ENCODE measurements at regions not wholly inside any gene's neighbourhood (a gene's known extent, or its start where the extent isn't known, plus 50 kb on each side); places are given as distances from the start of the nearest gene placed in this dataset.
A peak's percentile ranks its signal among the peaks of the same experiment; 100 is the strongest.

GRCh38 chr2:146392631-146393030 lies 1452.2 kb upstream of the ACVR2A start (continued):
- TF ChIP-seq, protein P1, sequence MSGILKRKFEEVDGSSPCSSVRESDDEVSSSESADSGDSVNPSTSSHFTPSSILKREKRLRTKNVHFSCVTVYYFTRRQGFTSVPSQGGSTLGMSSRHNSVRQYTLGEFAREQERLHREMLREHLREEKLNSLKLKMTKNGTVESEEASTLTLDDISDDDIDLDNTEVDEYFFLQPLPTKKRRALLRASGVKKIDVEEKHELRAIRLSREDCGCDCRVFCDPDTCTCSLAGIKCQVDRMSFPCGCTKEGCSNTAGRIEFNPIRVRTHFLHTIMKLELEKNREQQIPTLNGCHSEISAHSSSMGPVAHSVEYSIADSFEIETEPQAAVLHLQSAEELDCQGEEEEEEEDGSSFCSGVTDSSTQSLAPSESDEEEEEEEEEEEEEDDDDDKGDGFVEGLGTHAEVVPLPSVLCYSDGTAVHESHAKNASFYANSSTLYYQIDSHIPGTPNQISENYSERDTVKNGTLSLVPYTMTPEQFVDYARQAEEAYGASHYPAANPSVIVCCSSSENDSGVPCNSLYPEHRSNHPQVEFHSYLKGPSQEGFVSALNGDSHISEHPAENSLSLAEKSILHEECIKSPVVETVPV (CRISPR knock-in tag; IDR thresholded peaks at IDR 0.05): no peak
- no peak for TF ChIP-seq PPARA (CRISPR knock-in tag; IDR thresholded peaks at IDR 0.05; ENCODE audit: borderline replicate concordance)
- TF ChIP-seq SNAI2 (CRISPR knock-in tag; IDR thresholded peaks at IDR 0.05): no peak
- TF ChIP-seq, protein P2, sequence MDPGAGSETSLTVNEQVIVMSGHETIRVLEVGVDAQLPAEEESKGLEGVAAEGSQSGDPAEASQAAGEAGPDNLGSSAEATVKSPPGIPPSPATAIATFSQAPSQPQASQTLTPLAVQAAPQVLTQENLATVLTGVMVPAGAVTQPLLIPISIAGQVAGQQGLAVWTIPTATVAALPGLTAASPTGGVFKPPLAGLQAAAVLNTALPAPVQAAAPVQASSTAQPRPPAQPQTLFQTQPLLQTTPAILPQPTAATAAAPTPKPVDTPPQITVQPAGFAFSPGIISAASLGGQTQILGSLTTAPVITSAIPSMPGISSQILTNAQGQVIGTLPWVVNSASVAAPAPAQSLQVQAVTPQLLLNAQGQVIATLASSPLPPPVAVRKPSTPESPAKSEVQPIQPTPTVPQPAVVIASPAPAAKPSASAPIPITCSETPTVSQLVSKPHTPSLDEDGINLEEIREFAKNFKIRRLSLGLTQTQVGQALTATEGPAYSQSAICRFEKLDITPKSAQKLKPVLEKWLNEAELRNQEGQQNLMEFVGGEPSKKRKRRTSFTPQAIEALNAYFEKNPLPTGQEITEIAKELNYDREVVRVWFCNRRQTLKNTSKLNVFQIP (CRISPR knock-in tag; IDR thresholded peaks at IDR 0.05; ENCODE audit: borderline replicate concordance, low read depth): no peak
- TF ChIP-seq ESRRG (CRISPR knock-in tag; IDR thresholded peaks at IDR 0.05): no peak
- no peak for TF ChIP-seq TCF4 (CRISPR knock-in tag; IDR thresholded peaks at IDR 0.05; ENCODE audit: borderline replicate concordance)
- no peak for TF ChIP-seq GLIS3 (CRISPR knock-in tag; IDR thresholded peaks at IDR 0.05)
- TF ChIP-seq ZNF565 (CRISPR knock-in tag; conservative IDR thresholded peaks at IDR 0.05; ENCODE audit: low read depth): no peak

GRCh38 chr2:146392186-146392585 lies 1452.6 kb upstream of the ACVR2A start:
- TF ChIP-seq, protein P3, sequence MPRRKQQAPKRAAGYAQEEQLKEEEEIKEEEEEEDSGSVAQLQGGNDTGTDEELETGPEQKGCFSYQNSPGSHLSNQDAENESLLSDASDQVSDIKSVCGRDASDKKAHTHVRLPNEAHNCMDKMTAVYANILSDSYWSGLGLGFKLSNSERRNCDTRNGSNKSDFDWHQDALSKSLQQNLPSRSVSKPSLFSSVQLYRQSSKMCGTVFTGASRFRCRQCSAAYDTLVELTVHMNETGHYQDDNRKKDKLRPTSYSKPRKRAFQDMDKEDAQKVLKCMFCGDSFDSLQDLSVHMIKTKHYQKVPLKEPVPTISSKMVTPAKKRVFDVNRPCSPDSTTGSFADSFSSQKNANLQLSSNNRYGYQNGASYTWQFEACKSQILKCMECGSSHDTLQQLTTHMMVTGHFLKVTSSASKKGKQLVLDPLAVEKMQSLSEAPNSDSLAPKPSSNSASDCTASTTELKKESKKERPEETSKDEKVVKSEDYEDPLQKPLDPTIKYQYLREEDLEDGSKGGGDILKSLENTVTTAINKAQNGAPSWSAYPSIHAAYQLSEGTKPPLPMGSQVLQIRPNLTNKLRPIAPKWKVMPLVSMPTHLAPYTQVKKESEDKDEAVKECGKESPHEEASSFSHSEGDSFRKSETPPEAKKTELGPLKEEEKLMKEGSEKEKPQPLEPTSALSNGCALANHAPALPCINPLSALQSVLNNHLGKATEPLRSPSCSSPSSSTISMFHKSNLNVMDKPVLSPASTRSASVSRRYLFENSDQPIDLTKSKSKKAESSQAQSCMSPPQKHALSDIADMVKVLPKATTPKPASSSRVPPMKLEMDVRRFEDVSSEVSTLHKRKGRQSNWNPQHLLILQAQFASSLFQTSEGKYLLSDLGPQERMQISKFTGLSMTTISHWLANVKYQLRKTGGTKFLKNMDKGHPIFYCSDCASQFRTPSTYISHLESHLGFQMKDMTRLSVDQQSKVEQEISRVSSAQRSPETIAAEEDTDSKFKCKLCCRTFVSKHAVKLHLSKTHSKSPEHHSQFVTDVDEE (CRISPR knock-in tag; IDR thresholded peaks at IDR 0.05): no peak
- 0 out of 3 replicates have a peak, but pooled peaks have one; percentile 32 for ATAC-seq

DNA sequence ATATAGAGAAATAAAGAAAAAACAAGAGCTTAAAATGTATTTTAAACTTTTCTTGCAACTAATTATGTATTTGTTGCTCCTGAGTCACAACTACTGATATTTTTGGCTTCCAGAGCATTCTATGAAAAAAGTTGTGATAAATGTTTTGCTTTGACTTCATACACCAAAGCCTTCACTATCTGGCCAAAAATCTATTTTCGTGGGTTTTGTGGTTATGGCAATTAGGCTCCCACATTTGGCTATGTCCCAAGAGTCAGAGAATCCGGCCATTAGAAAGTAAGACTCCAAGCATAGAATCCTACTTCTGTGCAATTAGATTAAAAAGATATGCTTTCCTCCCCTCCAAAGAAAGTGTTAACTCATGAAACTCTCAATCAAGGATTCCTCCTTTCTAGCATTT lies 1456.1 kb upstream of the ACVR2A start:
- no peak; the same call in 1 of the 2 replicates for TF ChIP-seq TOX (CRISPR knock-in tag; IDR thresholded peaks at IDR 0.05; ENCODE audit: borderline replicate concordance)
- TF ChIP-seq CREB5 (CRISPR knock-in tag; IDR thresholded peaks at IDR 0.05; ENCODE audit: low read depth): no peak
- TF ChIP-seq BACH2 (CRISPR knock-in tag; IDR thresholded peaks at IDR 0.05; ENCODE audit: borderline replicate concordance): no peak
- no peak for TF ChIP-seq TCF4 (CRISPR knock-in tag; IDR thresholded peaks at IDR 0.05; ENCODE audit: borderline replicate concordance)
- TF ChIP-seq ZFP30 (CRISPR knock-in tag; IDR thresholded peaks at IDR 0.05): no peak
- no peak for ATAC-seq

DNA sequence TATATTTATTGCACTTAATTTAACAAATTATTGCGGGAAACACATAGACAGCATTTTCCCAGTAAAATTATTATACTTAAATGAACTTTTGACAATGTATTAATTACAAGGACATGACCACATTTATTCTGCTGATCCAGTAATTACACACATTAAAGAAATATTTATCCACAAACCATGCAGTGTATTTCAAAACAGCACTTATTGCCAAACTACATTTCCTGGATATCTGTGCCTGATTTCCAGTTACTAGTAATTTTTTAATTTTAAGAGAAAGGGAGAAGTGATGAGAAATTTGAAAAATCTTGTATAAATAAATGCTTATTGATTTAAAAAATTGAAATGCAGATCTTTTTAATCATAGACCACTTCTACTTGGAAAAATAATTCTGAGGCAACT lies 1458.7 kb upstream of the ACVR2A start:
- no peak for TF ChIP-seq ZFP30 (CRISPR knock-in tag; IDR thresholded peaks at IDR 0.05)
- no peak for TF ChIP-seq CREB5 (CRISPR knock-in tag; IDR thresholded peaks at IDR 0.05; ENCODE audit: low read depth)
- no peak for TF ChIP-seq ARNTL (CRISPR knock-in tag; IDR thresholded peaks at IDR 0.05; ENCODE audit: borderline replicate concordance, low read depth)
- TF ChIP-seq ZNF565 (CRISPR knock-in tag; conservative IDR thresholded peaks at IDR 0.05; ENCODE audit: low read depth): no peak
- TF ChIP-seq OSR1 (CRISPR knock-in tag; IDR thresholded peaks at IDR 0.05): no peak
- TF ChIP-seq ESRRG (CRISPR knock-in tag; IDR thresholded peaks at IDR 0.05): no peak
- no peak for TF ChIP-seq PPARA (CRISPR knock-in tag; IDR thresholded peaks at IDR 0.05; ENCODE audit: borderline replicate concordance)
- no peak for TF ChIP-seq RARB (CRISPR knock-in tag; IDR thresholded peaks at IDR 0.05)
- no peak for TF ChIP-seq TCF4 (CRISPR knock-in tag; IDR thresholded peaks at IDR 0.05; ENCODE audit: borderline replicate concordance)
- no peak for TF ChIP-seq SNAI2 (CRISPR knock-in tag; IDR thresholded peaks at IDR 0.05)
- TF ChIP-seq BACH2 (CRISPR knock-in tag; IDR thresholded peaks at IDR 0.05; ENCODE audit: borderline replicate concordance): no peak
- ATAC-seq: no peak

GRCh38 chr2:146385031-146385430 lies 1459.8 kb upstream of the ACVR2A start:
- no peak; the same call in 2 of the 3 replicates for ATAC-seq
- TF ChIP-seq TCF4 (CRISPR knock-in tag; IDR thresholded peaks at IDR 0.05; ENCODE audit: borderline replicate concordance): no peak
- no peak for TF ChIP-seq ZC3H10 (CRISPR knock-in tag; IDR thresholded peaks at IDR 0.05)
- TF ChIP-seq GLIS3 (CRISPR knock-in tag; IDR thresholded peaks at IDR 0.05): no peak
- TF ChIP-seq ISL1 (CRISPR knock-in tag; IDR thresholded peaks at IDR 0.05): no peak
- TF ChIP-seq TOX (CRISPR knock-in tag; IDR thresholded peaks at IDR 0.05; ENCODE audit: borderline replicate concordance): no peak
- no peak for TF ChIP-seq ZNF8 (CRISPR knock-in tag; IDR thresholded peaks at IDR 0.05)
- no peak for TF ChIP-seq ZNF70 (CRISPR knock-in tag; IDR thresholded peaks at IDR 0.05)
- TF ChIP-seq PPARA (CRISPR knock-in tag; IDR thresholded peaks at IDR 0.05; ENCODE audit: borderline replicate concordance): no peak
- TF ChIP-seq PATZ1 (CRISPR knock-in tag; IDR thresholded peaks at IDR 0.05; ENCODE audit: borderline replicate concordance): no peak
- TF ChIP-seq CSDC2 (CRISPR knock-in tag; IDR thresholded peaks at IDR 0.05): no peak
